Panc1 (cell line): ENCODE measurements at regions not wholly inside any gene's neighbourhood (a gene's known extent, or its start where the extent isn't known, plus 50 kb on each side); places are given as distances from the start of the nearest gene placed in this dataset.

ENCODE experiments used
- ATAC-seq: fragments of 200-7000 bp; cut with Tn5 transposase; 2 replicates; pipeline ENCODE4 v1.9.1; 2020; ENCODE audit warnings: mild to moderate bottlenecking, moderate library complexity
- BruUV-seq: library from RNA; stranded (reverse); fragments of 400-500 nt; replicated peaks from 2 replicates; lab custom pipeline; 2021; lab: Mats Ljungman, UMichigan
- CTCF ChIA-PET: fragments of 300-600 bp; sonication (Branson Sonifier 250); formaldehyde crosslinking; loops from one replicate; lab custom pipeline; 2022; ENCODE audit warnings: antibody characterized with exemption; lab: Charles Lee
- POLR2A ChIA-PET: fragments of 300-600 bp; sonication (Branson Sonifier 250); formaldehyde crosslinking; loops from one replicate; lab custom pipeline; 2022; ENCODE audit warnings: antibody characterized with exemption; lab: Charles Lee
- DNase-seq: peaks from one replicate; pipeline ENCODE4 v3.0.0-alpha.2; 2010; ENCODE audit warnings: low read depth, low spot score
- H3K27ac ChIP-seq: 2 replicates; pipeline ENCODE4 v1.5.1; 2011; ENCODE audit warnings: mild to moderate bottlenecking, low read length, inconsistent platforms
- H3K27me3 ChIP-seq: fragments of 200-500 bp; sonication (Bioruptor generic); 2 replicates; pipeline ENCODE4 v1.6.0; 2014; ENCODE audit warnings: low read length, inconsistent platforms; ENCODE audit not compliant: control insufficient read depth, insufficient read depth
- H3K36me3 ChIP-seq: fragments of 200-500 bp; sonication (Bioruptor generic); 2 replicates; pipeline ENCODE4 v1.5.1; 2014; ENCODE audit warnings: inconsistent platforms, mild to moderate bottlenecking, low read length, moderate library complexity; ENCODE audit not compliant: control insufficient read depth, insufficient read depth
- H3K4me1 ChIP-seq: 2 replicates; pipeline ENCODE4 v1.5.1; 2011; ENCODE audit warnings: inconsistent platforms, mild to moderate bottlenecking, low read length, moderate library complexity; ENCODE audit not compliant: control insufficient read depth, insufficient read depth
- H3K4me3 ChIP-seq, 2 experiments: 2 replicates each; pipeline ENCODE4 v1.5.1; 2011 to 2012; ENCODE audit warnings: low read depth in 2 of 2, low read length in 2 of 2, mild to moderate bottlenecking in 2 of 2, inconsistent platforms in 1 of 2, moderate library complexity in 1 of 2
- H3K9me3 ChIP-seq: fragments of 200-500 bp; sonication (Bioruptor generic); 2 replicates; pipeline ENCODE4 v1.5.1; 2014; ENCODE audit warnings: low read depth, mild to moderate bottlenecking, inconsistent platforms, low read length, moderate library complexity; ENCODE audit not compliant: control insufficient read depth, insufficient read depth
- POLR2AphosphoS5 ChIP-seq: IDR thresholded peaks from 2 replicates; pipeline ENCODE4 v1.6.1; 2012; ENCODE audit warnings: mild to moderate bottlenecking, low read depth, low read length, moderate library complexity
- REST ChIP-seq, 2 experiments: IDR thresholded peaks; 2 replicates each; pipeline ENCODE4 v1.6.1; 2011 to 2012; ENCODE audit warnings: low read depth in 2 of 2, control low read depth in 1 of 2, low read length in 1 of 2, mild to moderate bottlenecking in 1 of 2, moderate library complexity in 1 of 2; ENCODE audit not compliant: insufficient read depth in 1 of 2
- SIN3A ChIP-seq: IDR thresholded peaks from 2 replicates; pipeline ENCODE4 v1.6.1; 2012; ENCODE audit warnings: low read depth, mild to moderate bottlenecking, low read length, moderate library complexity, borderline replicate concordance; ENCODE audit not compliant: insufficient read depth
- TCF7L2 ChIP-seq: IDR thresholded peaks from 2 replicates; pipeline ENCODE4 v1.6.1; 2011; ENCODE audit warnings: mild to moderate bottlenecking, low read depth, low read length, inconsistent platforms
- in situ Hi-C: cut with HindIII; loops from 2 replicates; pipeline ENCODE4 v1.10.0; 2016; ENCODE audit warnings: low sequenced_read_pairs, low pct_unique_long_range_greater_than_20kb
- intact Hi-C: fragments of 100-400 bp; cut with micrococcal nuclease; formaldehyde crosslinking; loops from one replicate; pipeline ENCODE4 v1.10.0; 2022; ENCODE audit not compliant: unreplicated experiment
- TF ChIP-seq, protein P1 (sequence below): fragments of 450-650 bp; IDR thresholded peaks from 2 replicates; pipeline ENCODE4 v1.5.1; 2017; ENCODE audit warnings: mild to moderate bottlenecking

- no peaks in the 10 kb centered on the region for H3K4me1 ChIP-seq
- intact Hi-C loops: no loop called here
- in situ Hi-C loops: no loop called here
- no peaks in the 10 kb centered on the region for H3K9me3 ChIP-seq
- CTCF ChIA-PET: no interaction called here
- DNase-seq: no peak
- TF ChIP-seq REST (IDR thresholded peaks at IDR 0.05; ENCODE audit: insufficient read depth in 1 of 2, low read depth in 2 of 2, low read length in 1 of 2): no peak
- no peak for TF ChIP-seq SIN3A
- no peak for TF ChIP-seq TCF7L2
- TF ChIP-seq, protein P1, sequence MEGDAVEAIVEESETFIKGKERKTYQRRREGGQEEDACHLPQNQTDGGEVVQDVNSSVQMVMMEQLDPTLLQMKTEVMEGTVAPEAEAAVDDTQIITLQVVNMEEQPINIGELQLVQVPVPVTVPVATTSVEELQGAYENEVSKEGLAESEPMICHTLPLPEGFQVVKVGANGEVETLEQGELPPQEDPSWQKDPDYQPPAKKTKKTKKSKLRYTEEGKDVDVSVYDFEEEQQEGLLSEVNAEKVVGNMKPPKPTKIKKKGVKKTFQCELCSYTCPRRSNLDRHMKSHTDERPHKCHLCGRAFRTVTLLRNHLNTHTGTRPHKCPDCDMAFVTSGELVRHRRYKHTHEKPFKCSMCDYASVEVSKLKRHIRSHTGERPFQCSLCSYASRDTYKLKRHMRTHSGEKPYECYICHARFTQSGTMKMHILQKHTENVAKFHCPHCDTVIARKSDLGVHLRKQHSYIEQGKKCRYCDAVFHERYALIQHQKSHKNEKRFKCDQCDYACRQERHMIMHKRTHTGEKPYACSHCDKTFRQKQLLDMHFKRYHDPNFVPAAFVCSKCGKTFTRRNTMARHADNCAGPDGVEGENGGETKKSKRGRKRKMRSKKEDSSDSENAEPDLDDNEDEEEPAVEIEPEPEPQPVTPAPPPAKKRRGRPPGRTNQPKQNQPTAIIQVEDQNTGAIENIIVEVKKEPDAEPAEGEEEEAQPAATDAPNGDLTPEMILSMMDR: no peak
- TF ChIP-seq POLR2AphosphoS5: no peak
- BruUV-seq: no TSS peak
- ATAC-seq: no peak
- no peaks in the 10 kb centered on the region for H3K27me3 ChIP-seq
- H3K27ac ChIP-seq: no peak overlapping the region
- POLR2A ChIA-PET: no interaction called here
- no peaks in the 10 kb centered on the region for H3K36me3 ChIP-seq
- H3K4me3 ChIP-seq: no peak overlapping the region
Measured at GRCh38 chr6:153621491-153621890, 417.5 kb upstream of the OPRM1 start.

GRCh38 chr6:153621070-153621469 is 418.0 kb upstream of the OPRM1 start:
- Histone ChIP-seq H3K36me3 (no peaks in the 10 kb centered on the region), H3K9me3 (no peaks in the 10 kb centered on the region), H3K27me3 (no peaks in the 10 kb centered on the region), H3K4me3 (no peak overlapping the region), H3K4me1 (no peaks in the 10 kb centered on the region), H3K27ac (no peak overlapping the region)
- BruUV-seq: no TSS peak
- TF ChIP-seq TCF7L2: no peak
- TF ChIP-seq SIN3A: no peak
- no peak for TF ChIP-seq POLR2AphosphoS5
- TF ChIP-seq REST (IDR thresholded peaks at IDR 0.05; ENCODE audit: insufficient read depth in 1 of 2, low read depth in 2 of 2, low read length in 1 of 2): no peak
- TF ChIP-seq, protein P1: no peak
- ChIA-PET POLR2A (no interaction called here), CTCF (no interaction called here)
- DNase-seq: no peak
- in situ Hi-C loops (no loop called here), intact Hi-C loops (no loop called here)
- no peak for ATAC-seq
